ENCODE measurements at regions not wholly inside any gene's neighbourhood (a gene's known extent, or its start where the extent isn't known, plus 50 kb on each side); places are given as distances from the start of the nearest gene placed in this dataset.

GRCh38 chr4:11598591-11598990, 169.9 kb upstream of the HS3ST1 start:
- H3K9ac ChIP-seq (ENCODE audit: insufficient read length, low read depth), result no peak overlapping the region
- H3K9me3 ChIP-seq (ENCODE audit: insufficient read depth, low read length), result no peaks in the 10 kb centered on the region
- no peak for DNase-seq (ENCODE audit: low read depth, low spot score)
- TF ChIP-seq ZNF274 (IDR thresholded peaks at IDR 0.05; ENCODE audit: low read depth, low read length), result no peak
- no peak for TF ChIP-seq SUZ12 (IDR thresholded peaks at IDR 0.05; ENCODE audit: extremely low read depth, insufficient read depth, insufficient read length)
- no peak for TF ChIP-seq YY1 (IDR thresholded peaks at IDR 0.05; ENCODE audit: insufficient read depth, insufficient read length)
- H3K36me3 ChIP-seq (ENCODE audit: insufficient read depth, insufficient read length, low read length), result no peaks in the 10 kb centered on the region
- no peaks in the 10 kb centered on the region for H3K27me3 ChIP-seq (ENCODE audit: insufficient read depth, insufficient read length)
- H3K4me3 ChIP-seq (ENCODE audit: insufficient read length, low read depth), result no peak overlapping the region
- no peaks in the 10 kb centered on the region for H3K4me1 ChIP-seq (ENCODE audit: insufficient read depth, insufficient read length)

DNA sequence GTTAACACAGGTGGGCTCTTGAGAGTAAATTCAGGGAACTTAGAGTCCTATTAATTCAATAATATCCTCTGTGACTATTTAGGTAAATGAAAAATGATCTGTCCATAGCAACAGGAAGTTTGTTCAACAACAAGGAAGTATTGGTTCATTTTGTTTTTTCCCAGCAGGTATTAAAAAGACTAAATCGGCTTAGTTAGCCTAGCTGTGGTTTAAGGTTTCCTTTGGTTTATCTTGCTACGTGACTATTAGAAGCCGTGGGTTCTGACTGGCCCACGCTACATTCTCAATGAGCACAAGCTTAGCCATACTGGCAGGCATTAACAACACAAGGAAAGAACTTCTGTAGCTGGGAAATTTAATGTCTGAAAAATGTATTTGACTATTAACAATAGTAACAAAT, 168.8 kb upstream of the HS3ST1 start:
- Histone ChIP-seq H3K27me3 (ENCODE audit: insufficient read depth, insufficient read length) (no peaks in the 10 kb centered on the region), H3K36me3 (ENCODE audit: insufficient read depth, insufficient read length, low read length) (no peaks in the 10 kb centered on the region), H3K9me3 (ENCODE audit: insufficient read depth, low read length) (no peaks in the 10 kb centered on the region), H3K9ac (ENCODE audit: insufficient read length, low read depth) (no peak overlapping the region), H3K4me3 (ENCODE audit: insufficient read length, low read depth) (no peak overlapping the region), H3K4me1 (ENCODE audit: insufficient read depth, insufficient read length) (no peaks in the 10 kb centered on the region)
- TF ChIP-seq SUZ12 (IDR thresholded peaks at IDR 0.05; ENCODE audit: extremely low read depth, insufficient read depth, insufficient read length) (no peak), ZNF274 (IDR thresholded peaks at IDR 0.05; ENCODE audit: low read depth, low read length) (no peak), YY1 (IDR thresholded peaks at IDR 0.05; ENCODE audit: insufficient read depth, insufficient read length) (no peak)
- DNase-seq (ENCODE audit: low read depth, low spot score), result no peak

- Histone ChIP-seq H3K9ac (ENCODE audit: insufficient read length, low read depth) (no peak overlapping the region), H3K36me3 (ENCODE audit: insufficient read depth, insufficient read length, low read length) (no peaks in the 10 kb centered on the region), H3K9me3 (ENCODE audit: insufficient read depth, low read length) (no peaks in the 10 kb centered on the region), H3K4me3 (ENCODE audit: insufficient read length, low read depth) (no peak overlapping the region), H3K27me3 (ENCODE audit: insufficient read depth, insufficient read length) (no peaks in the 10 kb centered on the region), H3K4me1 (ENCODE audit: insufficient read depth, insufficient read length) (no peaks in the 10 kb centered on the region)
- DNase-seq (ENCODE audit: low read depth, low spot score), result no peak
- TF ChIP-seq YY1 (IDR thresholded peaks at IDR 0.05; ENCODE audit: insufficient read depth, insufficient read length), result no peak
- TF ChIP-seq ZNF274 (IDR thresholded peaks at IDR 0.05; ENCODE audit: low read depth, low read length), result no peak
- TF ChIP-seq SUZ12 (IDR thresholded peaks at IDR 0.05; ENCODE audit: extremely low read depth, insufficient read depth, insufficient read length), result no peak
Observed at GRCh38 chr4:11596989-11597388, 168.3 kb upstream of the HS3ST1 start.

DNA sequence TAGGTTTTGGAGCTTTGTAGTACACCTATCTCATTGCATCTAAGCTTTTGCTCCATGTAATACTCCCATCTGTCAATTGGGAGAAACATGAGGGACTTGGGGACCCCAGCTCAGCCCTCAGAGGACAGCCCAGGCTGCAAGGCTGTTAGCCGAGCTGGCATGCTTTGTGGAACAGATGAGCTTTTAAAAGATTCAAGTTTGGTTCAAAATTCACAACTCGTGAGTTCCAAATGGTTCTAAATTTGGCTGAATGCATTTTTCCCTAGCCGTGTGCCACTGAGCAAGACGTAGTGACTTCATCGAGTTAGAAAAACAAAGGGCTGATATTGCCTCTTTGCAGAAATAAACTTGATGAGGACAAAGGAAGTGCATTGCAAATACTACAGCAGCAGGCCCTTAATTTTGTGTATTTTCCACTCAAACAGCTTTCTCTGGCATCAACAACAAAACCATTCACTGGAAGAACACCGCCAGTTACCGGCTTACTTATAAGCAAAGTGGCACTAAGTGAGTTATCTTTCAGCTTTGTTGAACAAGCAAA, 165.0 kb upstream of the HS3ST1 start:
- no peaks in the 10 kb centered on the region for H3K27me3 ChIP-seq (ENCODE audit: insufficient read depth, insufficient read length)
- H3K4me3 ChIP-seq (ENCODE audit: insufficient read length, low read depth), result no peak overlapping the region
- no peaks in the 10 kb centered on the region for H3K9me3 ChIP-seq (ENCODE audit: insufficient read depth, low read length)
- no peak overlapping the region for H3K9ac ChIP-seq (ENCODE audit: insufficient read length, low read depth)
- no peaks in the 10 kb centered on the region for H3K36me3 ChIP-seq (ENCODE audit: insufficient read depth, insufficient read length, low read length)
- no peak for DNase-seq (ENCODE audit: low read depth, low spot score)
- TF ChIP-seq SUZ12 (IDR thresholded peaks at IDR 0.05; ENCODE audit: extremely low read depth, insufficient read depth, insufficient read length) (no peak), ZNF274 (IDR thresholded peaks at IDR 0.05; ENCODE audit: low read depth, low read length) (no peak)
- no peaks in the 10 kb centered on the region for H3K4me1 ChIP-seq (ENCODE audit: insufficient read depth, insufficient read length)

GRCh38 chr4:11592276-11592675, 163.6 kb upstream of the HS3ST1 start:
- Histone ChIP-seq H3K36me3 (ENCODE audit: insufficient read depth, insufficient read length, low read length) (no peaks in the 10 kb centered on the region), H3K4me3 (ENCODE audit: insufficient read length, low read depth) (no peak overlapping the region), H3K9me3 (ENCODE audit: insufficient read depth, low read length) (no peaks in the 10 kb centered on the region), H3K4me1 (ENCODE audit: insufficient read depth, insufficient read length) (no peaks in the 10 kb centered on the region), H3K27me3 (ENCODE audit: insufficient read depth, insufficient read length) (no peaks in the 10 kb centered on the region), H3K9ac (ENCODE audit: insufficient read length, low read depth) (no peak overlapping the region)
- DNase-seq (ENCODE audit: low read depth, low spot score), result no peak
- TF ChIP-seq YY1 (IDR thresholded peaks at IDR 0.05; ENCODE audit: insufficient read depth, insufficient read length), result no peak
- no peak for TF ChIP-seq SUZ12 (IDR thresholded peaks at IDR 0.05; ENCODE audit: extremely low read depth, insufficient read depth, insufficient read length)
- no peak for TF ChIP-seq ZNF274 (IDR thresholded peaks at IDR 0.05; ENCODE audit: low read depth, low read length)

DNA sequence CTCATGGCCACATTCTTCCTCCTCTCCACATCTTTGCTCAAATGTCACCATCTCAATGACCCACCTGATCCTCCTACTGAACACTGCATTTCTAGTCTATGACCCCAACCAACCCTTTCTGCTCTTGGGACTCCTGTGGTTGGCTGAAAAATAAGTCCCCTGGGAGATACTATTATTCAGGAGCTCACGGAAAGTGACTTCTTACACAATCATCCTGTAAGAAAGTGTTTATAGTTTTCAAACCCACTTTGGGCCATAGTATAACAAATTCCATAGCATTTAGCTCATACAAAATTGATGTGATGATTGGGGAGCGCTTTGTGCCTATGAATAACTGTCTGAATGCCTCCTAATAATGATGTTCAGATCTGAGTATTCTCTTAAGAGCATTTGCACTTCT, 161.4 kb upstream of the HS3ST1 start:
- no peak overlapping the region for H3K9ac ChIP-seq (ENCODE audit: insufficient read length, low read depth)
- H3K4me3 ChIP-seq (ENCODE audit: insufficient read length, low read depth), result no peak overlapping the region
- no peak for DNase-seq (ENCODE audit: low read depth, low spot score)
- H3K27me3 ChIP-seq (ENCODE audit: insufficient read depth, insufficient read length), result no peaks in the 10 kb centered on the region
- TF ChIP-seq YY1 (IDR thresholded peaks at IDR 0.05; ENCODE audit: insufficient read depth, insufficient read length), result no peak
- no peak for TF ChIP-seq SUZ12 (IDR thresholded peaks at IDR 0.05; ENCODE audit: extremely low read depth, insufficient read depth, insufficient read length)
- no peak for TF ChIP-seq ZNF274 (IDR thresholded peaks at IDR 0.05; ENCODE audit: low read depth, low read length)
- H3K9me3 ChIP-seq (ENCODE audit: insufficient read depth, low read length), result no peaks in the 10 kb centered on the region
- H3K36me3 ChIP-seq (ENCODE audit: insufficient read depth, insufficient read length, low read length), result no peaks in the 10 kb centered on the region
- H3K4me1 ChIP-seq (ENCODE audit: insufficient read depth, insufficient read length), result no peaks in the 10 kb centered on the region

DNA sequence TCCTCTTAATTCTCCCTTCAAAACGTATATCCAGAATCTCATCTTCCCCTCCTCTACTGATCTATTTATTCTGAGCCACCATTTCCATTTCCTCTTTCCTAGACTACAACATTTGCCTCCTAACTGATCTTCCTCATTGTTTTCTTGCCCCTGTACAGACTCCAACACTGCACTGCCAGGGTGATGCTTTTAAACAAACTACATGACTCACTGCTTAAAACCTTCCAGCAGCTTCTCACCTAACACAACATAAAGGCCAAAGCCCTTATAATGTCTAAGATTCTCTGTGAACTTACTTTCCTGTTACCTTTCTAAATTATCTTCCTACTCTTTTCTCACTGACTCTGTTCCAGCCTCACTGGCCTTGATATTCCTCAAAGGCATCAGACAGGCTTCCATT, 161.0 kb upstream of the HS3ST1 start:
- H3K4me3 ChIP-seq (ENCODE audit: insufficient read length, low read depth), result no peak overlapping the region
- TF ChIP-seq SUZ12 (IDR thresholded peaks at IDR 0.05; ENCODE audit: extremely low read depth, insufficient read depth, insufficient read length) (no peak), ZNF274 (IDR thresholded peaks at IDR 0.05; ENCODE audit: low read depth, low read length) (no peak), YY1 (IDR thresholded peaks at IDR 0.05; ENCODE audit: insufficient read depth, insufficient read length) (no peak)
- H3K27me3 ChIP-seq (ENCODE audit: insufficient read depth, insufficient read length), result no peaks in the 10 kb centered on the region
- H3K4me1 ChIP-seq (ENCODE audit: insufficient read depth, insufficient read length), result no peaks in the 10 kb centered on the region
- H3K36me3 ChIP-seq (ENCODE audit: insufficient read depth, insufficient read length, low read length), result no peaks in the 10 kb centered on the region
- DNase-seq (ENCODE audit: low read depth, low spot score), result no peak
- no peak overlapping the region for H3K9ac ChIP-seq (ENCODE audit: insufficient read length, low read depth)
- H3K9me3 ChIP-seq (ENCODE audit: insufficient read depth, low read length), result no peaks in the 10 kb centered on the region

Measured in NT2/D1 (cell line).